B cell (primary cell): ENCODE measurements at regions not wholly inside any gene's neighbourhood (a gene's known extent, or its start where the extent isn't known, plus 50 kb on each side); places are given as distances from the start of the nearest gene placed in this dataset.

Experiments used
- ATAC-seq: fragments of 200-7000 bp; cut with Tn5 transposase; one replicate; pipeline ENCODE4 v1.10.0; 2021; ENCODE audit warnings: low read depth, mild to moderate bottlenecking, moderate number of reproducible peaks, moderate library complexity
- CTCF ChIA-PET: fragments of 350-600 bp; sonication (Branson Sonifier 250); formaldehyde crosslinking; loops from one replicate; lab custom pipeline; 2021; ENCODE audit warnings: antibody characterized with exemption, inconsistent platforms; lab: Charles Lee
- POLR2A ChIA-PET: fragments of 350-600 bp; sonication (Branson Sonifier 250); formaldehyde crosslinking; loops from one replicate; lab custom pipeline; 2021; ENCODE audit warnings: antibody characterized with exemption; lab: Charles Lee
- DNase-seq: peaks from one replicate; pipeline ENCODE4 v3.0.0; 2013
- H2AFZ ChIP-seq: 2 replicates; pipeline ENCODE4 v1.6.1; 2012; ENCODE audit warnings: mild to moderate bottlenecking, low read depth, low read length; ENCODE audit not compliant: insufficient read depth, poor library complexity, severe bottlenecking
- H3K27ac ChIP-seq, 2 donors: 1 replicate in 1 of 2; 2 replicates in 1 of 2; pipeline ENCODE4 v1.5.1; 2012 to 2013; ENCODE audit warnings: low read length in 2 of 2, mild to moderate bottlenecking in 2 of 2, moderate library complexity in 1 of 2
- H3K27me3 ChIP-seq, 4 experiments: fragments of 200-600 bp in 1 of 4; sonication (generic) in 1 of 4; replicated peaks in 1 of 4; 1 replicate in 2 of 4; 2 replicates in 2 of 4; pipeline versions ENCODE4 v1.6.1 to v1.7.0; 2013 to 2016; ENCODE audit warnings: low read length in 3 of 4, mild to moderate bottlenecking in 2 of 4, mixed read lengths in 1 of 4, moderate library complexity in 1 of 4; ENCODE audit not compliant: insufficient read depth in 4 of 4, control insufficient read depth in 3 of 4; ENCODE audit errors: control extremely low read depth in 1 of 4
- H3K36me3 ChIP-seq, 2 experiments: replicated peaks in 1 of 2; 1 replicate in 1 of 2; 2 replicates in 1 of 2; pipeline versions ENCODE4 v1.6.1 to v1.7.1; 2013; ENCODE audit warnings: low read length in 1 of 2; ENCODE audit not compliant: insufficient read depth in 2 of 2, control insufficient read depth in 1 of 2; ENCODE audit errors: control extremely low read depth in 1 of 2, extremely low read depth in 1 of 2
- H3K4me1 ChIP-seq, 2 donors: fragments of 200-600 bp in 1 of 2; sonication (generic) in 1 of 2; 1 replicate in 1 of 2; 2 replicates in 1 of 2; pipeline versions ENCODE4 v1.5.1 to v1.6.1; 2013 to 2017; ENCODE audit warnings: low read length in 2 of 2; ENCODE audit not compliant: control insufficient read depth in 2 of 2, insufficient read depth in 2 of 2
- H3K4me2 ChIP-seq: replicated peaks from 2 replicates; pipeline ENCODE3; 2012; ENCODE audit warnings: mild to moderate bottlenecking, low read depth, low read length; ENCODE audit not compliant: poor library complexity, severe bottlenecking
- H3K4me3 ChIP-seq, 5 experiments: fragments of 200-600 bp in 1 of 5; sonication (generic) in 1 of 5; 1 replicate in 3 of 5; 2 replicates in 2 of 5; pipeline versions ENCODE4 v1.5.1 to v1.7.0; 2011 to 2016; ENCODE audit warnings: low read length in 4 of 5, mild to moderate bottlenecking in 4 of 5, low read depth in 2 of 5, control low read depth in 1 of 5, moderate library complexity in 1 of 5; ENCODE audit not compliant: insufficient read depth in 1 of 5; ENCODE audit errors: control extremely low read depth in 1 of 5, extremely low read depth in 1 of 5
- H3K79me2 ChIP-seq: fragments of 200-600 bp; sonication (generic); one replicate; pipeline ENCODE4 v1.6.0; 2016; ENCODE audit warnings: low read length; ENCODE audit not compliant: control insufficient read depth, insufficient read depth
- H3K9ac ChIP-seq: fragments of 200-600 bp; sonication (generic); 2 replicates; pipeline ENCODE4 v1.6.1; 2017; ENCODE audit warnings: mild to moderate bottlenecking, low read length, moderate library complexity
- H3K9me3 ChIP-seq, 3 donors: one replicate each; pipeline versions ENCODE4 v1.6.1 to v1.7.1; 2013; ENCODE audit warnings: low read length in 2 of 3; ENCODE audit not compliant: control insufficient read depth in 2 of 3, insufficient read depth in 1 of 3; ENCODE audit errors: control extremely low read depth in 1 of 3
- H4K20me1 ChIP-seq: 2 replicates; pipeline ENCODE4 v1.6.0; 2012; ENCODE audit warnings: mild to moderate bottlenecking, low read length; ENCODE audit not compliant: insufficient read depth, control insufficient read depth, poor library complexity, severe bottlenecking
- H3K27ac Mint-ChIP-seq: one replicate; pipeline ENCODE4 v1.8.0; 2021; ENCODE audit warnings: mixed read lengths
- H3K27me3 Mint-ChIP-seq: one replicate; pipeline ENCODE4 v1.8.0; 2021; ENCODE audit warnings: mixed read lengths
- H3K4me1 Mint-ChIP-seq: one replicate; pipeline ENCODE4 v1.8.0; 2021; ENCODE audit warnings: mixed read lengths
- H3K4me3 Mint-ChIP-seq: one replicate; pipeline ENCODE4 v1.8.0; 2021; ENCODE audit warnings: mixed read lengths
- H3K9me3 Mint-ChIP-seq: one replicate; pipeline ENCODE4 v1.8.0; 2022; ENCODE audit warnings: mixed read lengths; ENCODE audit not compliant: insufficient read depth
- CTCF ChIP-seq: fragments of 200-600 bp; IDR thresholded peaks from one replicate; pipeline ENCODE4 v1.8.0; 2022; ENCODE audit warnings: antibody characterized with exemption, mild to moderate bottlenecking
- EZH2 ChIP-seq: IDR thresholded peaks from 2 replicates; pipeline ENCODE4 v1.6.1; 2012; ENCODE audit warnings: borderline replicate concordance, low read depth, mild to moderate bottlenecking, moderate library complexity, low read length; ENCODE audit not compliant: insufficient read depth, poor library complexity, severe bottlenecking
- WGBS: methylation state at CpG from one replicate; pipeline ENCODE4 v1.1.5; 2013; ENCODE audit warnings: missing lambda C conversion rate; ENCODE audit not compliant: insufficient coverage; 5-methylcytosine and 5-hydroxymethylcytosine counted together
- intact Hi-C: fragments of 100-400 bp; cut with micrococcal nuclease; formaldehyde crosslinking; loops from one replicate; pipeline ENCODE4 v1.10.0; 2022

DNA sequence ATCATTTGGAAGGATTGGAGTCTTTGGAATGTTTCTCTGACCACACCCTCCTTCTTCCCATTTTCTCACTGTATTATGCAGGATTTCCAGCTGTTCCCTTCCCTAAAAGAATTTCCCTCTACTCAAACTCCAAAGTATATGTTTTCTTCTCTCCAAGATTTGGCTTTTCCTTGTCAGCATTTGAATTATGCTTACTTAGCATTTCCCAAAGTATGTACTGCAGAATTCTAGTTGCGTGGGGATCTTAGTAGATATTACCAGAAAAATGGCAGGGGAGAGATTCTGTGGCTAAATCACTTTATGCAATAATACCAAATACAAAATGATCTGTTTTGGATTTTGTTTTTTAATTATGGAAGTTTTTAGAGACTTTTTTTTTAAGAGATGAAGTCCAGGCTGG lies 142.3 kb downstream of the OR4C45 start:
- POLR2A ChIA-PET, result no interaction called here
- H2AFZ ChIP-seq, result no peak overlapping the region
- H3K27ac Mint-ChIP-seq, result no peak overlapping the region
- no peak overlapping the region for H3K4me3 Mint-ChIP-seq
- CTCF ChIA-PET, result no interaction called here
- DNase-seq (no peak), ATAC-seq (no peak)
- TF ChIP-seq CTCF, result no peak
- TF ChIP-seq EZH2, result no peak
- no peaks in the 10 kb centered on the region for H4K20me1 ChIP-seq
- peaks cover 0 to 6% (median 0%) of the 10 kb centered on the region in 3 donors for H3K9me3 ChIP-seq
- no peaks in the 10 kb centered on the region for H3K27me3 ChIP-seq
- H3K27ac ChIP-seq, result no peak overlapping the region
- no peaks in the 10 kb centered on the region for H3K36me3 ChIP-seq
- no peaks in the 10 kb centered on the region for H3K4me1 ChIP-seq
- no peaks in the 10 kb centered on the region for H3K27me3 Mint-ChIP-seq
- no peak overlapping the region for H3K4me3 ChIP-seq
- no peak overlapping the region for H3K9ac ChIP-seq
- H3K9me3 Mint-ChIP-seq, result peaks cover 5% of the 10 kb centered on the region
- intact Hi-C loops, result no loop called here
- H3K79me2 ChIP-seq, result no peaks in the 10 kb centered on the region
- no CpG with 5 or more reads among the region's 1 CpG for WGBS
- H3K4me1 Mint-ChIP-seq, result no peaks in the 10 kb centered on the region
- no peak overlapping the region for H3K4me2 ChIP-seq

DNA sequence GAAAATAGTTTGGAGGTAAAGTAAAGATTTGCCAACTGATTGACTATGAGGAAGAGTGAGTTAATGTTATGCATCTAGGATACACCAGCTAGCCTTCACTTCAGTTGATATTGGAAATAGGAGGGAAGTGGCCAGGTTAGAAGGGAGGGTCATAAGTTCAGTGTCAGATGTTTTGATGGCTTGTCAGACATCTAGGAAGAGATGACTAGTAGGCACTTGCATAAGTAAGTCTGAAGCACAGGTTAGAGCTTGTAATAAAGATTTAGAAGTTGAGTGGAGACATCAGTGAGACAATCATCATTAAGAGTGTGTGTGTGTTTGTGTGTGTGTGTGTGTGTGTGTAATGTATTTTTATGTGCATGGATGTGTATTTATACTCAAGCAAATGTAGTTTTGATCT lies 146.1 kb downstream of the OR4C45 start:
- no peaks in the 10 kb centered on the region for H3K36me3 ChIP-seq
- no peak overlapping the region for H2AFZ ChIP-seq
- Mint-ChIP-seq H3K4me1 (no peaks in the 10 kb centered on the region), H3K27ac (no peak overlapping the region), H3K27me3 (no peaks in the 10 kb centered on the region), H3K9me3 (peaks cover 5% of the 10 kb centered on the region), H3K4me3 (no peak overlapping the region)
- peaks cover 0 to 8% (median 0%) of the 10 kb centered on the region in 3 donors for H3K9me3 ChIP-seq
- H3K27me3 ChIP-seq, result no peaks in the 10 kb centered on the region
- no peaks in the 10 kb centered on the region for H3K79me2 ChIP-seq
- H3K4me1 ChIP-seq, result no peaks in the 10 kb centered on the region
- TF ChIP-seq CTCF (no peak), EZH2 (no peak)
- intact Hi-C loops, result no loop called here
- H3K9ac ChIP-seq, result no peak overlapping the region
- CTCF ChIA-PET, result no interaction called here
- no peak overlapping the region for H3K4me2 ChIP-seq
- no peaks in the 10 kb centered on the region for H4K20me1 ChIP-seq
- DNase-seq, result no peak
- H3K4me3 ChIP-seq, result no peak overlapping the region
- ATAC-seq, result no peak
- POLR2A ChIA-PET, result no interaction called here
- H3K27ac ChIP-seq, result no peak overlapping the region
